Embryonic facial prominence (tissue), 1 donor: ENCODE measurements at regions not wholly inside any gene's neighbourhood (a gene's known extent, or its start where the extent isn't known, plus 50 kb on each side); places are given as distances from the start of the nearest gene placed in this dataset.

Experiments used
- DNase-seq: peaks from one replicate; pipeline ENCODE4 v3.0.0-alpha.2; 2016; ENCODE audit errors: extremely low spot score

GRCh38 chr1:234675006-234675405 lies 65.0 kb upstream of the IRF2BP2 start:
- no peak for DNase-seq

GRCh38 chr1:234674218-234674815 lies 64.3 kb upstream of the IRF2BP2 start:
- no peak for DNase-seq

GRCh38 chr1:234672349-234673135 lies 62.6 kb upstream of the IRF2BP2 start:
- DNase-seq: no peak

GRCh38 chr1:234670967-234671626 lies 61.1 kb upstream of the IRF2BP2 start:
- DNase-seq: no peak

- DNase-seq: no peak
Measured at GRCh38 chr1:234669499-234669898, 59.5 kb upstream of the IRF2BP2 start.

GRCh38 chr1:234668577-234668955 lies 58.6 kb upstream of the IRF2BP2 start:
- no peak for DNase-seq

- DNase-seq: no peak
Measured at GRCh38 chr1:234667600-234668576, 57.9 kb upstream of the IRF2BP2 start.

- no peak for DNase-seq
Measured at GRCh38 chr1:234666761-234667160, 56.8 kb upstream of the IRF2BP2 start.

- DNase-seq: no peak
Measured at GRCh38 chr1:234665975-234666605, 56.1 kb upstream of the IRF2BP2 start.

GRCh38 chr1:234662148-234662547 lies 52.2 kb upstream of the IRF2BP2 start:
- DNase-seq: no peak

- no peak for DNase-seq
Measured at GRCh38 chr1:234661317-234661928, 51.4 kb upstream of the IRF2BP2 start.

- no peak for DNase-seq
Measured at GRCh38 chr1:234660536-234661316, 50.7 kb upstream of the IRF2BP2 start.
